ENCODE measurements at regions not wholly inside any gene's neighbourhood (a gene's known extent, or its start where the extent isn't known, plus 50 kb on each side); places are given as distances from the start of the nearest gene placed in this dataset.

DNA sequence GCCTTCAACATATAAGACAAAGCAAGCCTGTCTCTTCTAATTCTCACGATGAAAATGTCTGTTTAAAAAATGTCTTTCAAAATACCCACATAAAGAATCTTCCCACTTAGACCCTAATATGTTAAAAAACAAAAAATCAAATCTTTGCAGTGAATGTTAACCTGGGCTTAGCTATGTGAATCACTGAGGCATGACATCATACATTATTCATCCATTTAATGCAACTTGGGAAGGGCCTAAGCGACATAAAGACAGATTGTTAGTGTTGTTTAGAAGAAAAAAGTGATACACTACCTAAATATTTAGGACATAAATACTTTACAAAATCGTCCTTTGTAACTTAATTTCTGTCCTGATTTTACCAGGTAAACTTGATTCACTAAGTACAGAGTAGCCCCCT, 648.5 kb upstream of the NRP1 start:
- TF ChIP-seq, protein P1, sequence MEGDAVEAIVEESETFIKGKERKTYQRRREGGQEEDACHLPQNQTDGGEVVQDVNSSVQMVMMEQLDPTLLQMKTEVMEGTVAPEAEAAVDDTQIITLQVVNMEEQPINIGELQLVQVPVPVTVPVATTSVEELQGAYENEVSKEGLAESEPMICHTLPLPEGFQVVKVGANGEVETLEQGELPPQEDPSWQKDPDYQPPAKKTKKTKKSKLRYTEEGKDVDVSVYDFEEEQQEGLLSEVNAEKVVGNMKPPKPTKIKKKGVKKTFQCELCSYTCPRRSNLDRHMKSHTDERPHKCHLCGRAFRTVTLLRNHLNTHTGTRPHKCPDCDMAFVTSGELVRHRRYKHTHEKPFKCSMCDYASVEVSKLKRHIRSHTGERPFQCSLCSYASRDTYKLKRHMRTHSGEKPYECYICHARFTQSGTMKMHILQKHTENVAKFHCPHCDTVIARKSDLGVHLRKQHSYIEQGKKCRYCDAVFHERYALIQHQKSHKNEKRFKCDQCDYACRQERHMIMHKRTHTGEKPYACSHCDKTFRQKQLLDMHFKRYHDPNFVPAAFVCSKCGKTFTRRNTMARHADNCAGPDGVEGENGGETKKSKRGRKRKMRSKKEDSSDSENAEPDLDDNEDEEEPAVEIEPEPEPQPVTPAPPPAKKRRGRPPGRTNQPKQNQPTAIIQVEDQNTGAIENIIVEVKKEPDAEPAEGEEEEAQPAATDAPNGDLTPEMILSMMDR (IDR thresholded peaks at IDR 0.05): no peak
- TF ChIP-seq POLR2A (IDR thresholded peaks at IDR 0.05) (no peak), POLR2AphosphoS5 (IDR thresholded peaks at IDR 0.05) (no peak)

All from sigmoid colon (tissue), 4 donors.